Right atrium auricular region (tissue), 2 donors: ENCODE measurements at regions not wholly inside any gene's neighbourhood (a gene's known extent, or its start where the extent isn't known, plus 50 kb on each side); places are given as distances from the start of the nearest gene placed in this dataset.

Experiments used
- DNase-seq: peaks from one replicate; pipeline ENCODE4 v3.0.0-alpha.2; 2019; ENCODE audit warnings: low spot score
- H3K27ac ChIP-seq, 2 donors: fragments of 200-600 bp; sonication (generic); 1 replicate in 1 of 2; 2 replicates in 1 of 2; pipeline ENCODE4 v1.5.1; 2016 to 2019
- H3K27me3 ChIP-seq, 2 donors: fragments of 200-600 bp; sonication (generic); one replicate each; pipeline versions ENCODE4 v1.5.1 to v1.6.0; 2017 to 2019
- H3K36me3 ChIP-seq: fragments of 200-600 bp; sonication (generic); one replicate; pipeline ENCODE4 v1.5.1; 2016
- H3K4me1 ChIP-seq, 2 donors: fragments of 200-600 bp; sonication (generic); one replicate each; pipeline versions ENCODE4 v1.5.1 to v1.6.0; 2017 to 2019
- H3K4me3 ChIP-seq, 2 donors: fragments of 200-600 bp; sonication (generic); 1 replicate in 1 of 2; 2 replicates in 1 of 2; pipeline ENCODE4 v1.5.1; 2017 to 2019; ENCODE audit warnings: mild to moderate bottlenecking in 1 of 2, moderate library complexity in 1 of 2
- H3K9me3 ChIP-seq, 2 donors: fragments of 200-600 bp; sonication (generic); one replicate each; pipeline ENCODE4 v1.5.1; 2019
- CTCF ChIP-seq, 2 donors: fragments of 200-600 bp; sonication (generic); IDR thresholded peaks; one replicate each; pipeline ENCODE4 v1.5.1; 2019; ENCODE audit warnings: antibody characterized with exemption in 2 of 2

GRCh38 chr2:4122726-4123125 lies 419.4 kb downstream of the DCDC2C start:
- no peak for TF ChIP-seq CTCF (IDR thresholded peaks at IDR 0.05)
- Histone ChIP-seq H3K27me3 (no peaks in the 10 kb centered on the region), H3K9me3 (no peaks in the 10 kb centered on the region), H3K36me3 (no peaks in the 10 kb centered on the region), H3K27ac (no peak overlapping the region), H3K4me3 (no peak overlapping the region), H3K4me1 (no peaks in the 10 kb centered on the region)
- no peak for DNase-seq

DNA sequence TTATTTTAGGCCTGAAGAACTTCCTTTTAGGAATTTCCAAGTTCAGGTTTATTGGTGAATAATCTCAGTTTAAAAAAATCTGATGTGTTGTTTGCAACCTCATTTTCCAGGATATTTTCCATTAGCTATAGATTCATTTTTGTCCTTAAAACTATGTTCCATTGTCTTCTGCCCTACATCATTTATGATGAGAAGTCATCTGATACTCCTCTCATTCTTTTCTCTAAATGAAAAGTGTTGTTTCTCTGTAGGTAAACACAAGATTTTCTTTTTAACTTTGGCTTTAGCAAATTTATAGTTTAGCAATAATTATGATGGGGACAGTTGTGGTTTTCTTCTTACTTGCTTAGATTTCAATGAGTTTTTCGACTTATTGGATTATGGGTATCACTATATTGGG lies 427.3 kb downstream of the DCDC2C start:
- H3K9me3 ChIP-seq, result peaks cover 0 to 15% of the 10 kb centered on the region in 2 donors
- no peak overlapping the region for H3K4me3 ChIP-seq
- TF ChIP-seq CTCF (IDR thresholded peaks at IDR 0.05), result no peak
- H3K27ac ChIP-seq, result no peak overlapping the region
- H3K27me3 ChIP-seq, result no peaks in the 10 kb centered on the region
- DNase-seq, result no peak
- no peaks in the 10 kb centered on the region for H3K36me3 ChIP-seq
- H3K4me1 ChIP-seq, result no peaks in the 10 kb centered on the region

DNA sequence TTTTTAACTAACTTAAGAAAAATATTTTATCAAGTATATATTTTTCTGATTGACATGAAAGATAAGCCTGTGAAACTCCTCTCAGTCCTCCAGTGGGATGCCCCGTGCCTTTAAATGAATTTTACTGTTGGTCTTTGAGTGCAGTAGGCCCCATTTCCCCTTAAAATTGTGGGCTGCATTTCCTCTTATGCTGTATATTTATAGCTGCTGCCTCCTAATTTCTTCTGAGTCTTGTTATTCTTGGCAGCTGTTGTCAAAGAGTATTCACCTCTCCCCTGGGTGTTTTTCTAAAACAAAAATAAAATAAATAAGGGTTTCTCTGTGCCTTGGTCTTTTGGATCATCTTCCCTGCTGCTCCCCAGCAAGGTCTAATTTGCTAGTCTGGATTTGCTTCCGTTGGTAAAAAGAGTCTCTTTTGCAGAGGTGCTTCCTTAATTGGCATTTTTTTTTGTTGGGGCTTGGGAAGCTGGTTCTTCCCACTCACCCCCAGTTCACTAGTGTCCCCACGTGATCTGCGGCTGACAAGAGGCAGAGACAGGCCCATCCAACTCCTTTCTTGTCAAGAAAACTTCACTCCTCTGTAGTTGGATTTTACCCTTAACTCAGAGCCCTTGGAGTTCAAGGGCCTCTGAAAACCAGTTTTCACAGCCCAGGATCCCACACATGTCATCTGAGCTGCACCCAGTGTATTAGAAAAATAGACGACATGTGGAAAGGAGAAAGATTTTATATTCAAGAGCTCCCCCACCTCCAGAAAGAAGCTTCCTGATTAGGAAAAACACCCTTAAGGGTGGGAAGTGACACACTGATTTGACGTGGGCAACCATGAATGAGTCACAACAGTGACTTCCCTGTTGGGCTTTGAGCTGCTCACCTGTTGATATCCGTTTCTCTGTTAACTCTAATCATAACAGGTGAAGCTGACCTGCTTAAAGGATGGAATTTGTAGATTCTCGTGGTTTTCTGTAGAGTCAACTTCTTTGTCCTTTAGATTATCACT lies 431.5 kb downstream of the DCDC2C start:
- no peak overlapping the region for H3K27ac ChIP-seq
- no peak overlapping the region for H3K4me3 ChIP-seq
- no peaks in the 10 kb centered on the region for H3K4me1 ChIP-seq
- H3K36me3 ChIP-seq, result no peaks in the 10 kb centered on the region
- no peak for DNase-seq
- H3K27me3 ChIP-seq, result no peaks in the 10 kb centered on the region
- peaks cover 0 to 15% of the 10 kb centered on the region in 2 donors for H3K9me3 ChIP-seq
- TF ChIP-seq CTCF (IDR thresholded peaks at IDR 0.05), result no peak

DNA sequence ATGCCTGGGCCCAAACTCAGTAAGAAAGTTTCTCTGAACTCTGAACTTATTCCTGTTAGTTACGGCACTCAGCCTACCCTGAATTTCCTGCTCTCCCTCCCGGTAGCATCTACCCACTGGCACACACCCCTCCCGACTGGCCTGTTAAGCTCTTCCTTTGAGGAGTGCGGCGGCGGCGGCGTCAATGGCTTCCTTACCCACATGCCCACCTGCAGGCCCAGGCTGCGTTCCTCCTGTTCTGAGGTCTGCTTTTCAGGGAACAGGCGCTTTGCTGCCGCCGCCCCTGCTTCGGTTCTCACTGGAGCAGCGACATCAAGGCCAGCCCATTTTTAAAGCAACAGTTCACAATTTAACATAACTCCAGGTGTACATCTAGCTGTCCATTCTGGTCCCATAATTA lies 432.4 kb downstream of the DCDC2C start:
- no peak overlapping the region for H3K4me3 ChIP-seq
- no peak for DNase-seq
- H3K4me1 ChIP-seq, result no peaks in the 10 kb centered on the region
- H3K27me3 ChIP-seq, result no peaks in the 10 kb centered on the region
- H3K9me3 ChIP-seq, result peaks cover 0 to 9% of the 10 kb centered on the region in 2 donors
- no peaks in the 10 kb centered on the region for H3K36me3 ChIP-seq
- TF ChIP-seq CTCF (IDR thresholded peaks at IDR 0.05), result no peak
- H3K27ac ChIP-seq, result no peak overlapping the region

DNA sequence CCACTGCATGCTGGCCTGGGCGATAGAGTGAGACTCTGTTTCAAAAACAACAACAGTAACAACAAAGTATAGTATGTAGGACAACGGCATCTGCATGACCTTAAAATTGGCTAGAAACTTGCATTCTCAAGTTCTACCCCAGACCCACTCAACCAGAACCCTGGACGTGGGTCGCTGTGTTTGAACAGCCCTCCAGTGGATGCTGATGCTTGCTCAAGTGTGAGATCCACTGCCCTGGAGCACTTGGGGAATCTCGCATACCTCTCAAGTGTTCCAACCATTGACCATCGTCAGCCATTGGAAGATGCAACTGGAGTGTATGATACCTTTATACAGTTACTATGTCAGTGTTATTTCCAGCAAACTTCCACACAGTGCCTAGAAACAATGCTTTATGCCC lies 435.9 kb downstream of the DCDC2C start:
- no peaks in the 10 kb centered on the region for H3K4me1 ChIP-seq
- H3K27ac ChIP-seq, result no peak overlapping the region
- H3K4me3 ChIP-seq, result no peak overlapping the region
- H3K9me3 ChIP-seq, result no peaks in the 10 kb centered on the region
- TF ChIP-seq CTCF (IDR thresholded peaks at IDR 0.05), result no peak
- DNase-seq, result no peak
- H3K27me3 ChIP-seq, result no peaks in the 10 kb centered on the region
- no peaks in the 10 kb centered on the region for H3K36me3 ChIP-seq
